ENCODE measurements at regions not wholly inside any gene's neighbourhood (a gene's known extent, or its start where the extent isn't known, plus 50 kb on each side); places are given as distances from the start of the nearest gene placed in this dataset.

DNA sequence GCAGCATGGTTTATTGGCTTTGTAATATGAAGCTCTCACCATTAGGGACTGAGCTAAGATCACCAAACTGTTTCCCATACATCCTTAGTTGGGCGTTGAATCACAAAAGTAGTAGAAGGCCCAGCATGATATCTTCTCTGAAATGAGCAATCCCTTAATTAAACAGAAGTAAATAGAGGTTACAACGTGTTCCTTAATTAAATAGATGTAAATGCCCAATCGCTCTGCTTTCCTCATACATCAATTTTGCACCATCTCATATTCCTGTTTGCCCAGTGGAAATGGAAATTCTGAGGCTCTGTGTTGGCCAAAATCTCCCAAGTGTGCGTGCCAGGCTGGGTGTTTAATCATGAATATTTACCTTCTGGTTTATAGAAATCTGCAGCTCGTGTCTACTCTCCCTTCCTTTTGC is 107.4 kb upstream of the FOXB1 start (continued):
- TF ChIP-seq ZNF148 (tag by site-specific recombination; IDR thresholded peaks at IDR 0.05; ENCODE audit: borderline replicate concordance) = no peak
- no peak for TF ChIP-seq KLF7 (tag by site-specific recombination; IDR thresholded peaks at IDR 0.05; ENCODE audit: borderline replicate concordance)
- TF ChIP-seq, protein P1, sequence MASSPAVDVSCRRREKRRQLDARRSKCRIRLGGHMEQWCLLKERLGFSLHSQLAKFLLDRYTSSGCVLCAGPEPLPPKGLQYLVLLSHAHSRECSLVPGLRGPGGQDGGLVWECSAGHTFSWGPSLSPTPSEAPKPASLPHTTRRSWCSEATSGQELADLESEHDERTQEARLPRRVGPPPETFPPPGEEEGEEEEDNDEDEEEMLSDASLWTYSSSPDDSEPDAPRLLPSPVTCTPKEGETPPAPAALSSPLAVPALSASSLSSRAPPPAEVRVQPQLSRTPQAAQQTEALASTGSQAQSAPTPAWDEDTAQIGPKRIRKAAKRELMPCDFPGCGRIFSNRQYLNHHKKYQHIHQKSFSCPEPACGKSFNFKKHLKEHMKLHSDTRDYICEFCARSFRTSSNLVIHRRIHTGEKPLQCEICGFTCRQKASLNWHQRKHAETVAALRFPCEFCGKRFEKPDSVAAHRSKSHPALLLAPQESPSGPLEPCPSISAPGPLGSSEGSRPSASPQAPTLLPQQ (tag by site-specific recombination; IDR thresholded peaks at IDR 0.05) = no peak
- TF ChIP-seq, protein P2, sequence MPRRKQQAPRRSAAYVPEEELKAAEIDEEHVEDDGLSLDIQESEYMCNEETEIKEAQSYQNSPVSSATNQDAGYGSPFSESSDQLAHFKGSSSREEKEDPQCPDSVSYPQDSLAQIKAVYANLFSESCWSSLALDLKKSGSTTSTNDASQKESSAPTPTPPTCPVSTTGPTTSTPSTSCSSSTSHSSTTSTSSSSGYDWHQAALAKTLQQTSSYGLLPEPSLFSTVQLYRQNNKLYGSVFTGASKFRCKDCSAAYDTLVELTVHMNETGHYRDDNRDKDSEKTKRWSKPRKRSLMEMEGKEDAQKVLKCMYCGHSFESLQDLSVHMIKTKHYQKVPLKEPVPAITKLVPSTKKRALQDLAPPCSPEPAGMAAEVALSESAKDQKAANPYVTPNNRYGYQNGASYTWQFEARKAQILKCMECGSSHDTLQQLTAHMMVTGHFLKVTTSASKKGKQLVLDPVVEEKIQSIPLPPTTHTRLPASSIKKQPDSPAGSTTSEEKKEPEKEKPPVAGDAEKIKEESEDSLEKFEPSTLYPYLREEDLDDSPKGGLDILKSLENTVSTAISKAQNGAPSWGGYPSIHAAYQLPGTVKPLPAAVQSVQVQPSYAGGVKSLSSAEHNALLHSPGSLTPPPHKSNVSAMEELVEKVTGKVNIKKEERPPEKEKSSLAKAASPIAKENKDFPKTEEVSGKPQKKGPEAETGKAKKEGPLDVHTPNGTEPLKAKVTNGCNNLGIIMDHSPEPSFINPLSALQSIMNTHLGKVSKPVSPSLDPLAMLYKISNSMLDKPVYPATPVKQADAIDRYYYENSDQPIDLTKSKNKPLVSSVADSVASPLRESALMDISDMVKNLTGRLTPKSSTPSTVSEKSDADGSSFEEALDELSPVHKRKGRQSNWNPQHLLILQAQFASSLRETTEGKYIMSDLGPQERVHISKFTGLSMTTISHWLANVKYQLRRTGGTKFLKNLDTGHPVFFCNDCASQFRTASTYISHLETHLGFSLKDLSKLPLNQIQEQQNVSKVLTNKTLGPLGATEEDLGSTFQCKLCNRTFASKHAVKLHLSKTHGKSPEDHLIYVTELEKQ (tag by site-specific recombination; IDR thresholded peaks at IDR 0.05; ENCODE audit: borderline replicate concordance) = peak; percentile 79
- TF ChIP-seq ZNF133 (tag by site-specific recombination; IDR thresholded peaks at IDR 0.05) = no peak
- no peak for TF ChIP-seq ZNF585B (tag by site-specific recombination; IDR thresholded peaks at IDR 0.05)
- TF ChIP-seq, protein P3, sequence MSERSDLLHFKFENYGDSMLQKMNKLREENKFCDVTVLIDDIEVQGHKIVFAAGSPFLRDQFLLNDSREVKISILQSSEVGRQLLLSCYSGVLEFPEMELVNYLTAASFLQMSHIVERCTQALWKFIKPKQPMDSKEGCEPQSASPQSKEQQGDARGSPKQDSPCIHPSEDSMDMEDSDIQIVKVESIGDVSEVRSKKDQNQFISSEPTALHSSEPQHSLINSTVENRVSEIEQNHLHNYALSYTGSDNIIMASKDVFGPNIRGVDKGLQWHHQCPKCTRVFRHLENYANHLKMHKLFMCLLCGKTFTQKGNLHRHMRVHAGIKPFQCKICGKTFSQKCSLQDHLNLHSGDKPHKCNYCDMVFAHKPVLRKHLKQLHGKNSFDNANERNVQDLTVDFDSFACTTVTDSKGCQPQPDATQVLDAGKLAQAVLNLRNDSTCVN (tag by site-specific recombination; optimal IDR thresholded peaks at IDR 0.05) = no peak
- TF ChIP-seq ZNF600 (tag by site-specific recombination; IDR thresholded peaks at IDR 0.05) = no peak; the same call in 1 of the 2 replicates
- no peak for TF ChIP-seq ZNF580 (tag by site-specific recombination; IDR thresholded peaks at IDR 0.05)
- no peak for TF ChIP-seq ZNF121 (tag by site-specific recombination; IDR thresholded peaks at IDR 0.05)
- TF ChIP-seq ZNF24 (tag by site-specific recombination; IDR thresholded peaks at IDR 0.05) = peak; percentile 77; the same call in 1 of the 2 replicates
- no peak for TF ChIP-seq ZNF114 (tag by site-specific recombination; IDR thresholded peaks at IDR 0.05)
- TF ChIP-seq ZNF221 (tag by site-specific recombination; IDR thresholded peaks at IDR 0.05; ENCODE audit: borderline replicate concordance) = no peak
- TF ChIP-seq BCL11A (tag by site-specific recombination; IDR thresholded peaks at IDR 0.05; ENCODE audit: low read depth) = no peak
- TF ChIP-seq SP7 (tag by site-specific recombination; IDR thresholded peaks at IDR 0.05) = peak; percentile 90
- no peak for TF ChIP-seq ZNF138 (tag by site-specific recombination; IDR thresholded peaks at IDR 0.05; ENCODE audit: borderline replicate concordance)
- TF ChIP-seq KLF9 (tag by site-specific recombination; IDR thresholded peaks at IDR 0.05; ENCODE audit: low read depth) = peak; percentile 26; the same call in 1 of the 2 replicates
- TF ChIP-seq ZBTB8A (tag by site-specific recombination; IDR thresholded peaks at IDR 0.05) = no peak
- TF ChIP-seq, protein P4, sequence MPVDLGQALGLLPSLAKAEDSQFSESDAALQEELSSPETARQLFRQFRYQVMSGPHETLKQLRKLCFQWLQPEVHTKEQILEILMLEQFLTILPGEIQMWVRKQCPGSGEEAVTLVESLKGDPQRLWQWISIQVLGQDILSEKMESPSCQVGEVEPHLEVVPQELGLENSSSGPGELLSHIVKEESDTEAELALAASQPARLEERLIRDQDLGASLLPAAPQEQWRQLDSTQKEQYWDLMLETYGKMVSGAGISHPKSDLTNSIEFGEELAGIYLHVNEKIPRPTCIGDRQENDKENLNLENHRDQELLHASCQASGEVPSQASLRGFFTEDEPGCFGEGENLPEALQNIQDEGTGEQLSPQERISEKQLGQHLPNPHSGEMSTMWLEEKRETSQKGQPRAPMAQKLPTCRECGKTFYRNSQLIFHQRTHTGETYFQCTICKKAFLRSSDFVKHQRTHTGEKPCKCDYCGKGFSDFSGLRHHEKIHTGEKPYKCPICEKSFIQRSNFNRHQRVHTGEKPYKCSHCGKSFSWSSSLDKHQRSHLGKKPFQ (tag by site-specific recombination; IDR thresholded peaks at IDR 0.05) = no peak
- TF ChIP-seq, protein P5, sequence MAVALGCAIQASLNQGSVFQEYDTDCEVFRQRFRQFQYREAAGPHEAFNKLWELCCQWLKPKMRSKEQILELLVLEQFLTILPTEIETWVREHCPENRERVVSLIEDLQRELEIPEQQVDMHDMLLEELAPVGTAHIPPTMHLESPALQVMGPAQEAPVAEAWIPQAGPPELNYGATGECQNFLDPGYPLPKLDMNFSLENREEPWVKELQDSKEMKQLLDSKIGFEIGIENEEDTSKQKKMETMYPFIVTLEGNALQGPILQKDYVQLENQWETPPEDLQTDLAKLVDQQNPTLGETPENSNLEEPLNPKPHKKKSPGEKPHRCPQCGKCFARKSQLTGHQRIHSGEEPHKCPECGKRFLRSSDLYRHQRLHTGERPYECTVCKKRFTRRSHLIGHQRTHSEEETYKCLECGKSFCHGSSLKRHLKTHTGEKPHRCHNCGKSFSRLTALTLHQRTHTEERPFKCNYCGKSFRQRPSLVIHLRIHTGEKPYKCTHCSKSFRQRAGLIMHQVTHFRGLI (tag by site-specific recombination; IDR thresholded peaks at IDR 0.05) = peak; percentile 91; the same call in 1 of the 2 replicates
- no peak for TF ChIP-seq ZNF26 (tag by site-specific recombination; IDR thresholded peaks at IDR 0.05)
- no peak for TF ChIP-seq PRDM1 (tag by site-specific recombination; IDR thresholded peaks at IDR 0.05)
- no peak for TF ChIP-seq HOXA7 (CRISPR knock-in tag; IDR thresholded peaks at IDR 0.05; ENCODE audit: borderline replicate concordance)
- no peak for TF ChIP-seq ZNF175 (tag by site-specific recombination; IDR thresholded peaks at IDR 0.05)
- TF ChIP-seq ZNF23 (tag by site-specific recombination; IDR thresholded peaks at IDR 0.05; ENCODE audit: borderline replicate concordance) = no peak
- peak; percentile 62; the same call in 1 of the 2 replicates for TF ChIP-seq ZSCAN23 (tag by site-specific recombination; IDR thresholded peaks at IDR 0.05)
- TF ChIP-seq OSR2 (tag by site-specific recombination; IDR thresholded peaks at IDR 0.05) = peak; percentile 86
